Lower leg skin (tissue), 3 donors: ENCODE measurements at regions not wholly inside any gene's neighbourhood (a gene's known extent, or its start where the extent isn't known, plus 50 kb on each side); places are given as distances from the start of the nearest gene placed in this dataset.

Experiments used
- POLR2A ChIP-seq, 2 donors: fragments of 450-650 bp; IDR thresholded peaks; one replicate each; pipeline ENCODE4 v1.6.1; 2016 to 2017; ENCODE audit warnings: antibody characterized with exemption in 2 of 2, mild to moderate bottlenecking in 1 of 2, moderate library complexity in 1 of 2
- TF ChIP-seq, protein P1 (sequence below), 3 donors: fragments of 450-650 bp; IDR thresholded peaks; one replicate each; pipeline ENCODE4 v1.5.1; 2016; ENCODE audit warnings: antibody characterized with exemption in 3 of 3, mild to moderate bottlenecking in 3 of 3, moderate library complexity in 2 of 3

GRCh38 chr3:150335631-150336030, 72.5 kb upstream of the TSC22D2 start:
- TF ChIP-seq, protein P1, sequence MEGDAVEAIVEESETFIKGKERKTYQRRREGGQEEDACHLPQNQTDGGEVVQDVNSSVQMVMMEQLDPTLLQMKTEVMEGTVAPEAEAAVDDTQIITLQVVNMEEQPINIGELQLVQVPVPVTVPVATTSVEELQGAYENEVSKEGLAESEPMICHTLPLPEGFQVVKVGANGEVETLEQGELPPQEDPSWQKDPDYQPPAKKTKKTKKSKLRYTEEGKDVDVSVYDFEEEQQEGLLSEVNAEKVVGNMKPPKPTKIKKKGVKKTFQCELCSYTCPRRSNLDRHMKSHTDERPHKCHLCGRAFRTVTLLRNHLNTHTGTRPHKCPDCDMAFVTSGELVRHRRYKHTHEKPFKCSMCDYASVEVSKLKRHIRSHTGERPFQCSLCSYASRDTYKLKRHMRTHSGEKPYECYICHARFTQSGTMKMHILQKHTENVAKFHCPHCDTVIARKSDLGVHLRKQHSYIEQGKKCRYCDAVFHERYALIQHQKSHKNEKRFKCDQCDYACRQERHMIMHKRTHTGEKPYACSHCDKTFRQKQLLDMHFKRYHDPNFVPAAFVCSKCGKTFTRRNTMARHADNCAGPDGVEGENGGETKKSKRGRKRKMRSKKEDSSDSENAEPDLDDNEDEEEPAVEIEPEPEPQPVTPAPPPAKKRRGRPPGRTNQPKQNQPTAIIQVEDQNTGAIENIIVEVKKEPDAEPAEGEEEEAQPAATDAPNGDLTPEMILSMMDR (IDR thresholded peaks at IDR 0.05): no peak
- TF ChIP-seq POLR2A (IDR thresholded peaks at IDR 0.05): no peak
